ENCODE measurements at regions not wholly inside any gene's neighbourhood (a gene's known extent, or its start where the extent isn't known, plus 50 kb on each side); places are given as distances from the start of the nearest gene placed in this dataset.

DNA sequence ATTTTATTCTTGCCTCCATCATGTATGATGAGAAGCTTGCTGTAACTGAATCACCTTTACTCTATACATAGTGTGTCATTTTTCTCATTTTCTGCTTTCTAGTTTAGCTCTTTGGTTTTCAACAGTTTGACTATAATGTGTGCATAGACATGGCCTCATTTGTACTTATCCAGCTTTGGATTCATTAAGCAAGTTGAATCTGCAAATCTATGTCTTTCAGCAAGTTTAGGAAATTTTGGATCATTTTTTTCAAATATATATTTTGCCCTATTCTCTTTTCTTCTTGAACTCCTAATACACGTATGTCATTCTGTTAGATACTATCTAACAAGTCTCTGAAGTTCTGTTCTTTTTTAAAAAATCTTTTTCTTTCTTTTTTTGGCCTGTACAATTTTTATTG is 57.8 kb downstream of the PRLHR start:
- intact Hi-C loops (cut with DNase I; ENCODE audit: low total_unique reads), result no loop called here
- Histone ChIP-seq H3K4me1 (no peaks in the 10 kb centered on the region), H3K36me3 (no peaks in the 10 kb centered on the region), H3K9me3 (no peaks in the 10 kb centered on the region), H3K27me3 (peaks cover 0 to 4% of the 10 kb centered on the region in 2 donors), H3K27ac (no peak overlapping the region), H3K4me3 (no peak overlapping the region)
- TF ChIP-seq POLR2AphosphoS5 (IDR thresholded peaks at IDR 0.05) (no peak), POLR2A (IDR thresholded peaks at IDR 0.05) (no peak)
- TF ChIP-seq, protein P1, sequence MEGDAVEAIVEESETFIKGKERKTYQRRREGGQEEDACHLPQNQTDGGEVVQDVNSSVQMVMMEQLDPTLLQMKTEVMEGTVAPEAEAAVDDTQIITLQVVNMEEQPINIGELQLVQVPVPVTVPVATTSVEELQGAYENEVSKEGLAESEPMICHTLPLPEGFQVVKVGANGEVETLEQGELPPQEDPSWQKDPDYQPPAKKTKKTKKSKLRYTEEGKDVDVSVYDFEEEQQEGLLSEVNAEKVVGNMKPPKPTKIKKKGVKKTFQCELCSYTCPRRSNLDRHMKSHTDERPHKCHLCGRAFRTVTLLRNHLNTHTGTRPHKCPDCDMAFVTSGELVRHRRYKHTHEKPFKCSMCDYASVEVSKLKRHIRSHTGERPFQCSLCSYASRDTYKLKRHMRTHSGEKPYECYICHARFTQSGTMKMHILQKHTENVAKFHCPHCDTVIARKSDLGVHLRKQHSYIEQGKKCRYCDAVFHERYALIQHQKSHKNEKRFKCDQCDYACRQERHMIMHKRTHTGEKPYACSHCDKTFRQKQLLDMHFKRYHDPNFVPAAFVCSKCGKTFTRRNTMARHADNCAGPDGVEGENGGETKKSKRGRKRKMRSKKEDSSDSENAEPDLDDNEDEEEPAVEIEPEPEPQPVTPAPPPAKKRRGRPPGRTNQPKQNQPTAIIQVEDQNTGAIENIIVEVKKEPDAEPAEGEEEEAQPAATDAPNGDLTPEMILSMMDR (IDR thresholded peaks at IDR 0.05), result no peak
- DNase-seq (ENCODE audit: low spot score in 2 of 2), result no peak

DNA sequence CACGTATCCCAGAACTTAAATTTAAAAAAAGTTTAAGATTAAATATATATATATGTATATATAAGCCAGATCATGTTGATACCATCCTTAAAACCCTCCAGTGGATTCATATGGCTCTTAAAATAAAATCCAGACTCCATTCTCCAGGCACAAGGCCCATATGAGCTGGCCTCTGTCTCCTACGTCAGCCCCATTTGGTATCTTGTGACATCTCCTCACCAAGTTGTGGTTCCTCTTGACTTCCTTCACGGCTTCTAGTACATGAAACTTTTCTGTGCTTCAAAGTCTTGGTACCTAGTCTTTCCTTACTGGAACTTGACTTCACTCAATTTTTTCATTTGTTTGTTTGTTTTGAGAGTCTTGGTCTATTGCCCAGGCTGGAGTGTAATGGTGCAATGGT is 61.3 kb downstream of the PRLHR start:
- Histone ChIP-seq H3K4me1 (no peaks in the 10 kb centered on the region), H3K27me3 (no peaks in the 10 kb centered on the region), H3K9me3 (no peaks in the 10 kb centered on the region), H3K36me3 (no peaks in the 10 kb centered on the region), H3K27ac (no peak overlapping the region), H3K4me3 (no peak overlapping the region)
- TF ChIP-seq POLR2AphosphoS5 (IDR thresholded peaks at IDR 0.05) (no peak), POLR2A (IDR thresholded peaks at IDR 0.05) (no peak)
- TF ChIP-seq, protein P1 (IDR thresholded peaks at IDR 0.05), result no peak
- DNase-seq (ENCODE audit: low spot score in 2 of 2), result no peak
- intact Hi-C loops (cut with DNase I; ENCODE audit: low total_unique reads), result no loop called here

DNA sequence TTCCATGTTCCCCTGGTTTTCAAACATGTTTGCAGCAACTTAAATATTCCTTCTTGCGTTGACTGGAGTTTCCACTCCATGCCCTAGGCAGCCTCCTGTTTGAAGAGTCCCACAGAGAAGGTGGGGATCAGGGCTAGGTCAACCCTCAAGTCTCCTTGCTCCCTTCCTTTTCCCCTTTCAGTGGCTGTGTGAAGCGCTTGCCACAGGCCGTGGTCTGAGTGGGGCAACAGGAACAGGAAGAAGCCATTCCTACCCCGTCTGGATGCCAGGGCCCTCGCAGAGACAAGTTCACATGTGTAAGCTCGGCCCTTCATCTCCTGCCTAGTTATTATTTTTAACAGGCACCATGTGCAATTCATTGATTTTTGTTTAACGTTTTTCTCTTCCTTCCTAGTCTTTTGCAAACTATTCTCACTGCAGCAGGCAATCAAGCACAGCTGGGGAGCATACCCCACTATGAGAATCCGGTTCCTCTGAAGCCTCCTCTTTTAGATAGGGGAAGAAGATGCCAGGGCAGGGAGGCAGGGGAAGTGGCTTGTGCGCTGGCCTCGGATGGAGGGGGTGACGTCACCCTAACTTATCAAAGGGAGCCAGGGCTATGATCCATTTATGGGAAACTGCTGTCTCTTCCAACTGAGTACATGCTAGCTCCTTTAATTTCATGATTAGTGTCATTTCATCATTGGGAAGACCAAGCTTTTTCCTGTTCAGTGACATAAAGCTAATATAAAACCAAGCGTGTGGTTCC is 64.2 kb downstream of the PRLHR start:
- TF ChIP-seq POLR2A (IDR thresholded peaks at IDR 0.05) (no peak), POLR2AphosphoS5 (IDR thresholded peaks at IDR 0.05) (no peak)
- TF ChIP-seq, protein P1 (IDR thresholded peaks at IDR 0.05), result no peak
- Histone ChIP-seq H3K27me3 (no peaks in the 10 kb centered on the region), H3K4me3 (no peak overlapping the region), H3K36me3 (no peaks in the 10 kb centered on the region), H3K27ac (no peak overlapping the region), H3K4me1 (no peaks in the 10 kb centered on the region), H3K9me3 (no peaks in the 10 kb centered on the region)
- intact Hi-C loops (cut with DNase I; ENCODE audit: low total_unique reads), result no loop called here
- no peak for DNase-seq (ENCODE audit: low spot score in 2 of 2)

DNA sequence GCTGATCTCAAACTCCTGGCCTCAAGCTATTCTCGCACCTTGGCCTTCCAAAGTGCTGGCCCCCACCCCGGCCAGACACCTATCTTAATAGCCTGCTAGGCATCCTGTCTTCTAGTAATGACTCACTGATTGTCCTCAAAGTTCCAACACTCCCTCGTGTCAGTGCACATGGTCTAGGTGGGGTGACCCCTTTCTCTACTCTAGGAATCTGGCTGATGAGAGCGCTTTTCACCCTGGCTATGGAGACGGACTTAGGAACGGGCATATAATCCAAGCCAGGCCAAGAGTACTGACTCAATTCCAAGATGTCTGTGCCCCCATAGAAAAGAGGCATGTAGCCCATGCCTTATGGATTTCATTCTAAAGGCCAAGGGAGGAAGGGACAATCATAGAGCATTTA is 67.0 kb downstream of the PRLHR start:
- Histone ChIP-seq H3K4me3 (no peak overlapping the region), H3K36me3 (no peaks in the 10 kb centered on the region), H3K4me1 (no peaks in the 10 kb centered on the region), H3K27ac (no peak overlapping the region), H3K27me3 (no peaks in the 10 kb centered on the region), H3K9me3 (no peaks in the 10 kb centered on the region)
- intact Hi-C loops (cut with DNase I; ENCODE audit: low total_unique reads), result no loop called here
- DNase-seq (ENCODE audit: low spot score in 2 of 2), result no peak
- TF ChIP-seq POLR2A (IDR thresholded peaks at IDR 0.05) (no peak), POLR2AphosphoS5 (IDR thresholded peaks at IDR 0.05) (no peak)

DNA sequence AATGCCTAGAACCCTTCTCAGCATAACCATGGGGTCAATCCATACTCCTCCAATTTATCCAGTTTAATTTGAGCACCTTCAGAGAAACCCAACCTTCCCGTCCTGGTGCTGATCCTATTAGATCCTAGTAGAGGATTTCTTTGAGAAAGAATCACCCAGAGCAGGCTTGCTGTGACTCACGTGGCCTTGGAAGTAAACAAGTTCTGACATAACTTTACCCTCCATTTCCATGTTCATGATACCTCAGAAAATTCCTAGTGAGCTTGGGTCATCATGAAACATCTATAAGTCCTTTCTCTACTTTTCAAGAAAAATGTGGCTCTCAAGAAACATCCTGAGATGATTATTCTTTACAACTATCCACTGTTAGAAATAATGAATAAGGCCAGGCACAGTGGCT is 71.7 kb downstream of the PRLHR start:
- no peak for DNase-seq (ENCODE audit: low spot score in 2 of 2)
- H3K27ac ChIP-seq, result no peak overlapping the region
- H3K4me1 ChIP-seq, result no peaks in the 10 kb centered on the region
- TF ChIP-seq POLR2AphosphoS5 (IDR thresholded peaks at IDR 0.05) (no peak), POLR2A (IDR thresholded peaks at IDR 0.05) (no peak)
- TF ChIP-seq, protein P1 (IDR thresholded peaks at IDR 0.05), result no peak
- no peaks in the 10 kb centered on the region for H3K9me3 ChIP-seq
- intact Hi-C loops (cut with DNase I; ENCODE audit: low total_unique reads), result no loop called here
- no peak overlapping the region for H3K4me3 ChIP-seq
- H3K36me3 ChIP-seq, result no peaks in the 10 kb centered on the region
- H3K27me3 ChIP-seq, result no peaks in the 10 kb centered on the region
